Gastroesophageal sphincter (tissue), 4 donors: ENCODE measurements at regions not wholly inside any gene's neighbourhood (a gene's known extent, or its start where the extent isn't known, plus 50 kb on each side); places are given as distances from the start of the nearest gene placed in this dataset.

Experiments used
- ATAC-seq: fragments of 150-250 bp; one replicate; pipeline ENCODE4 v1.9.1; 2016; ENCODE audit warnings: mild to moderate bottlenecking, moderate library complexity
- H3K27ac ChIP-seq, 4 donors: fragments of 200-600 bp; sonication (generic) in 3 of 4; 1 replicate in 3 of 4; 2 replicates in 1 of 4; pipeline ENCODE4 v1.5.1; 2016 to 2019
- H3K27me3 ChIP-seq: fragments of 200-600 bp; sonication (generic); one replicate; pipeline ENCODE4 v1.5.1; 2019
- H3K36me3 ChIP-seq, 2 donors: fragments of 200-600 bp; sonication (generic); one replicate each; pipeline ENCODE4 v1.5.1; 2019; ENCODE audit warnings: control low read depth in 1 of 2
- H3K4me1 ChIP-seq, 3 donors: fragments of 200-600 bp; sonication (generic); 1 replicate in 2 of 3; 2 replicates in 1 of 3; pipeline ENCODE4 v1.5.1; 2016 to 2019; ENCODE audit warnings: control low read depth in 2 of 3
- H3K4me3 ChIP-seq, 2 donors: fragments of 200-600 bp; sonication (generic); one replicate each; pipeline ENCODE4 v1.5.1; 2019; ENCODE audit warnings: mild to moderate bottlenecking in 1 of 2, moderate library complexity in 1 of 2
- H3K9me3 ChIP-seq, 3 donors: fragments of 200-600 bp; sonication (generic); one replicate each; pipeline ENCODE4 v1.5.1; 2017 to 2019; ENCODE audit warnings: control low read depth in 2 of 3
- CTCF ChIP-seq, 4 experiments: fragments of 200-600 bp in 2 of 4; fragments of 450-650 bp in 2 of 4; sonication (generic) in 1 of 4; IDR thresholded peaks; one replicate each; pipeline ENCODE4 v1.5.1; 2017 to 2019; ENCODE audit warnings: antibody characterized with exemption in 4 of 4, mild to moderate bottlenecking in 2 of 4, moderate library complexity in 2 of 4
- EP300 ChIP-seq: sonication (generic); formaldehyde crosslinking; IDR thresholded peaks from one replicate; pipeline ENCODE4 v1.6.1; 2017; ENCODE audit warnings: antibody characterized with exemption, mild to moderate bottlenecking
- POLR2A ChIP-seq, 2 donors: fragments of 450-650 bp; IDR thresholded peaks; one replicate each; pipeline ENCODE4 v1.6.1; 2017; ENCODE audit warnings: antibody characterized with exemption in 2 of 2, mild to moderate bottlenecking in 2 of 2, moderate library complexity in 1 of 2
- POLR2AphosphoS5 ChIP-seq: sonication (generic); formaldehyde crosslinking; IDR thresholded peaks from one replicate; pipeline ENCODE4 v1.6.1; 2017; ENCODE audit warnings: antibody characterized with exemption
- WGBS, 2 donors: methylation state at CpG; one replicate each; pipeline ENCODE4 v1.1.5; 2018; ENCODE audit warnings: low coverage in 1 of 2; 5-methylcytosine and 5-hydroxymethylcytosine counted together

GRCh38 chr6:137357948-137358266 is 136.3 kb downstream of the OLIG3 start:
- Histone ChIP-seq H3K27me3 (peaks cover 9% of the 10 kb centered on the region), H3K4me1 (no peaks in the 10 kb centered on the region), H3K36me3 (no peaks in the 10 kb centered on the region), H3K9me3 (no peaks in the 10 kb centered on the region), H3K4me3 (no peak overlapping the region), H3K27ac (no peak overlapping the region)
- TF ChIP-seq CTCF (IDR thresholded peaks at IDR 0.05) (no peak), EP300 (no peak), POLR2AphosphoS5 (no peak), POLR2A (IDR thresholded peaks at IDR 0.05) (no peak)
- ATAC-seq, result no peak

- WGBS, 2 donors, result 69 to 76% methylated on average over 10 to 14 of the region's 14 CpGs
- Histone ChIP-seq H3K4me1 (no peaks in the 10 kb centered on the region), H3K27me3 (peaks cover 9% of the 10 kb centered on the region), H3K27ac (no peak overlapping the region), H3K36me3 (no peaks in the 10 kb centered on the region), H3K4me3 (no peak overlapping the region), H3K9me3 (no peaks in the 10 kb centered on the region)
- no peak for ATAC-seq
- TF ChIP-seq POLR2AphosphoS5 (no peak), POLR2A (IDR thresholded peaks at IDR 0.05) (no peak), CTCF (IDR thresholded peaks at IDR 0.05) (no peak), EP300 (no peak)
Measured at GRCh38 chr6:137357263-137357947, 136.8 kb downstream of the OLIG3 start.

DNA sequence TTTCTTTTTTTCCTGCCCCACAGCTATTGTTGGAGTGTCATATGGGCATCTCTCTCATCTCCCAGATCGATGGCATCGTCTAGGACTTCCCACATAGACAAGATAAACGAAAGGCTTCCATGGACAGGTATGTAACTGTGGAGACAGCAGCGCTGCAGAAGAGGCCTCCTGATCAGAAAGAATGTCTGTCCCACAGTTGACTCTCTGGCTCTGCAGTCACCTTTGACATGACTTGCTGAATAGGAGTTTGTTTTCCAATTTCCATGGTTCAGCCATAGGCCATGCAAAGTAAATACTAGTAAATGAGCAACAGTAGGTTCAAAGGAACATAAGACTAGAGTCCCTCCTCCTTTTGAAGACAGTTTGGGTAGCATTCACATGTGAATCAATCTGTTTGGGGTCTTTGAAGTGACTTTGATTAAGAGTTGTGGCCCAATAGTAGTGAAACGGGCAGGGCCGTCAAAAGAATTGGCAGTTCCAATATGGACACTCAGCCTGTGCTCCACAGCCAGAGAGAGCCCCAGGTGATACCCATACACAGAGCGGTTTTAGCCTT is 134.7 kb upstream of the IFNGR1 start:
- TF ChIP-seq POLR2A (IDR thresholded peaks at IDR 0.05) (no peak), CTCF (IDR thresholded peaks at IDR 0.05) (no peak), EP300 (no peak), POLR2AphosphoS5 (no peak)
- ATAC-seq, result no peak

GRCh38 chr6:137353346-137353745 is 134.2 kb upstream of the IFNGR1 start:
- no peak for ATAC-seq
- Histone ChIP-seq H3K9me3 (no peaks in the 10 kb centered on the region), H3K27ac (no peak overlapping the region), H3K4me3 (no peak overlapping the region), H3K27me3 (no peaks in the 10 kb centered on the region), H3K4me1 (peaks cover 0 to 11% (median 0%) of the 10 kb centered on the region in 3 donors), H3K36me3 (no peaks in the 10 kb centered on the region)
- 67 to 73% methylated on average over 2 of the region's 2 CpGs for WGBS, 2 donors
- TF ChIP-seq EP300 (no peak), POLR2AphosphoS5 (no peak), POLR2A (IDR thresholded peaks at IDR 0.05) (no peak), CTCF (IDR thresholded peaks at IDR 0.05) (no peak)

More for the DNA sequence above, 134.7 kb upstream of the IFNGR1 start:
- Histone ChIP-seq H3K9me3 (no peaks in the 10 kb centered on the region), H3K27ac (no peak overlapping the region), H3K4me3 (no peak overlapping the region), H3K36me3 (no peaks in the 10 kb centered on the region), H3K27me3 (no peaks in the 10 kb centered on the region), H3K4me1 (peaks cover 0 to 11% (median 0%) of the 10 kb centered on the region in 3 donors)
- 85 to 86% methylated on average over 4 to 7 of the region's 7 CpGs for WGBS, 2 donors

DNA sequence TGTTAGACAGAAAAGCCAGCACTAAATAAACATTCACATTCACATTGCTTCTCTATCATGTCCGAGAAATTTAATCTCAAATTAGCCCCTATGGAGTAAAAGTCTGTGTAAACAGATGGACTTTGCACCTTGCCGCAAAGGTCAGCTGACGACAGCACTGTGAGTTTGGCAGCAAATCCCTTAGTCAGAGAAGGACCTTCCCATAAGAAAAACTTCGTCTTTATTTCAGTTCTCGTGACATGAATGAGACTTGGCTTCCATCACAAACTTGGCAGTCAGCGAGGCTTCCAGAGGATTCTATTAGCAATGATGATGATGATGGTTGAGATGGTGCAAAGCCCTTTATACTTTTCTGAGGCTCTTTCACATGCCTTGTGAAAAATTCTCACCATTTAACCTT is 133.7 kb upstream of the IFNGR1 start:
- TF ChIP-seq POLR2AphosphoS5, result no peak
- TF ChIP-seq POLR2A (IDR thresholded peaks at IDR 0.05), result no peak
- TF ChIP-seq EP300, result no peak
- no peak for TF ChIP-seq CTCF (IDR thresholded peaks at IDR 0.05)
- Histone ChIP-seq H3K9me3 (no peaks in the 10 kb centered on the region), H3K4me1 (peaks cover 0 to 11% (median 0%) of the 10 kb centered on the region in 3 donors), H3K27me3 (no peaks in the 10 kb centered on the region), H3K27ac (no peak overlapping the region), H3K36me3 (no peaks in the 10 kb centered on the region), H3K4me3 (no peak overlapping the region)
- WGBS, 2 donors, result 36 to 45% methylated on average over 6 of the region's 6 CpGs
- ATAC-seq, result no peak
